B cell (primary cell): ENCODE measurements at regions not wholly inside any gene's neighbourhood (a gene's known extent, or its start where the extent isn't known, plus 50 kb on each side); places are given as distances from the start of the nearest gene placed in this dataset.

Experiments used
- EZH2 ChIP-seq: IDR thresholded peaks from 2 replicates; pipeline ENCODE4 v1.6.1; 2012; ENCODE audit warnings: borderline replicate concordance, low read depth, mild to moderate bottlenecking, moderate library complexity, low read length; ENCODE audit not compliant: insufficient read depth, poor library complexity, severe bottlenecking
- TF ChIP-seq, protein P1 (sequence below): fragments of 200-600 bp; IDR thresholded peaks from one replicate; pipeline ENCODE4 v1.8.0; 2022; ENCODE audit warnings: antibody characterized with exemption, mild to moderate bottlenecking

DNA sequence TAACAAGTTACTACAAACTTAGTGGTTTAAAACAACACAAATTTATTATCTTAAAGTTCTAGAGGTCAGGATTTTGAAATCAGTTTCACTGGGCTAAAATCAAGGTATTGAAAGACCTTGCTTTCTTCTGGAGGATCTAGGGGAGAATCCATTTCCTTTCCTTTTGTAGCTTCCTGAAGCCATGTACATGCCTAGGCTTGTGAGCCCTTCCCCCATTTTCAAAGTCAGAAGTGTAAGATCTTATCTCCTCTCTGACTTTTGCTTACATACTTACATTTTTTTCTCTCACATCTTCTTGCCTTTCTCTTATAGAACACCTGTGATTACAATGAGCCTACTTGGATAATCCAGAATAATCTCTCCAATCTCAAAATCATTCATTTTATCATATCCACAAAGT, 78.7 kb upstream of the MBOAT2 start:
- TF ChIP-seq, protein P1, sequence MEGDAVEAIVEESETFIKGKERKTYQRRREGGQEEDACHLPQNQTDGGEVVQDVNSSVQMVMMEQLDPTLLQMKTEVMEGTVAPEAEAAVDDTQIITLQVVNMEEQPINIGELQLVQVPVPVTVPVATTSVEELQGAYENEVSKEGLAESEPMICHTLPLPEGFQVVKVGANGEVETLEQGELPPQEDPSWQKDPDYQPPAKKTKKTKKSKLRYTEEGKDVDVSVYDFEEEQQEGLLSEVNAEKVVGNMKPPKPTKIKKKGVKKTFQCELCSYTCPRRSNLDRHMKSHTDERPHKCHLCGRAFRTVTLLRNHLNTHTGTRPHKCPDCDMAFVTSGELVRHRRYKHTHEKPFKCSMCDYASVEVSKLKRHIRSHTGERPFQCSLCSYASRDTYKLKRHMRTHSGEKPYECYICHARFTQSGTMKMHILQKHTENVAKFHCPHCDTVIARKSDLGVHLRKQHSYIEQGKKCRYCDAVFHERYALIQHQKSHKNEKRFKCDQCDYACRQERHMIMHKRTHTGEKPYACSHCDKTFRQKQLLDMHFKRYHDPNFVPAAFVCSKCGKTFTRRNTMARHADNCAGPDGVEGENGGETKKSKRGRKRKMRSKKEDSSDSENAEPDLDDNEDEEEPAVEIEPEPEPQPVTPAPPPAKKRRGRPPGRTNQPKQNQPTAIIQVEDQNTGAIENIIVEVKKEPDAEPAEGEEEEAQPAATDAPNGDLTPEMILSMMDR: no peak
- no peak for TF ChIP-seq EZH2
